Hepatocyte (in vitro differentiated cells): ENCODE measurements at regions not wholly inside any gene's neighbourhood (a gene's known extent, or its start where the extent isn't known, plus 50 kb on each side); places are given as distances from the start of the nearest gene placed in this dataset.

Experiments used
- DNase-seq: peaks from one replicate; pipeline ENCODE4 v3.0.0-alpha.2; 2016; ENCODE audit warnings: low spot score
- H2AFZ ChIP-seq: fragments of 200-600 bp; sonication (generic); 2 replicates; pipeline ENCODE4 v1.6.0; 2016; ENCODE audit warnings: antibody characterized with exemption, mild to moderate bottlenecking
- H3K27ac ChIP-seq: fragments of 200-600 bp; sonication (generic); 2 replicates; pipeline ENCODE4 v1.5.1; 2016; ENCODE audit warnings: mild to moderate bottlenecking
- H3K27me3 ChIP-seq: fragments of 200-600 bp; sonication (generic); 2 replicates; pipeline ENCODE4 v1.6.1; 2016
- H3K36me3 ChIP-seq: fragments of 200-600 bp; sonication (generic); replicated peaks from 2 replicates; pipeline ENCODE4 v1.5.1; 2016; ENCODE audit warnings: low read depth; ENCODE audit not compliant: insufficient read depth
- H3K4me1 ChIP-seq: fragments of 200-600 bp; sonication (generic); 2 replicates; pipeline ENCODE4 v1.5.1; 2016; ENCODE audit warnings: mild to moderate bottlenecking, moderate library complexity; ENCODE audit not compliant: insufficient read depth
- H3K4me2 ChIP-seq: fragments of 200-600 bp; sonication (generic); 2 replicates; pipeline ENCODE4 v1.6.0; 2016
- H3K4me3 ChIP-seq: fragments of 200-600 bp; sonication (generic); 2 replicates; pipeline ENCODE4 v1.5.1; 2016; ENCODE audit warnings: mild to moderate bottlenecking
- H3K79me2 ChIP-seq: fragments of 200-600 bp; sonication (generic); 2 replicates; pipeline ENCODE4 v1.6.0; 2017; ENCODE audit warnings: mild to moderate bottlenecking
- H3K9me2 ChIP-seq: fragments of 200-600 bp; sonication (generic); replicated peaks from 2 replicates; pipeline ENCODE4 v1.6.0; 2017; ENCODE audit warnings: mild to moderate bottlenecking; ENCODE audit not compliant: insufficient read depth
- H3K9me3 ChIP-seq: fragments of 200-600 bp; sonication (generic); 2 replicates; pipeline ENCODE4 v1.5.1; 2016; ENCODE audit warnings: low read depth, mild to moderate bottlenecking
- H4K20me1 ChIP-seq: fragments of 200-600 bp; sonication (generic); 2 replicates; pipeline ENCODE4 v1.6.0; 2016; ENCODE audit warnings: mild to moderate bottlenecking; ENCODE audit not compliant: insufficient read depth, poor library complexity, severe bottlenecking
- CTCF ChIP-seq: fragments of 200-600 bp; sonication (generic); IDR thresholded peaks from 2 replicates; pipeline ENCODE4 v1.5.1; 2016; ENCODE audit warnings: antibody characterized with exemption, mild to moderate bottlenecking; ENCODE audit not compliant: poor library complexity
- EZH2 ChIP-seq: fragments of 200-600 bp; sonication (generic); IDR thresholded peaks from 2 replicates; pipeline ENCODE4 v1.6.1; 2016; ENCODE audit warnings: antibody characterized with exemption, mild to moderate bottlenecking, borderline replicate concordance
- EZH2phosphoT487 ChIP-seq: fragments of 200-600 bp; sonication (generic); IDR thresholded peaks from one replicate; pipeline ENCODE4 v1.6.1; 2018; ENCODE audit warnings: antibody characterized with exemption, mild to moderate bottlenecking, low read depth, moderate library complexity; ENCODE audit not compliant: unreplicated experiment, severe bottlenecking
- WGBS: methylation state at CpG from one replicate; pipeline ENCODE4 v1.1.6; 2016; ENCODE audit warnings: low lambda C conversion rate; ENCODE audit errors: missing lambda C conversion rate; 5-methylcytosine and 5-hydroxymethylcytosine counted together

DNA sequence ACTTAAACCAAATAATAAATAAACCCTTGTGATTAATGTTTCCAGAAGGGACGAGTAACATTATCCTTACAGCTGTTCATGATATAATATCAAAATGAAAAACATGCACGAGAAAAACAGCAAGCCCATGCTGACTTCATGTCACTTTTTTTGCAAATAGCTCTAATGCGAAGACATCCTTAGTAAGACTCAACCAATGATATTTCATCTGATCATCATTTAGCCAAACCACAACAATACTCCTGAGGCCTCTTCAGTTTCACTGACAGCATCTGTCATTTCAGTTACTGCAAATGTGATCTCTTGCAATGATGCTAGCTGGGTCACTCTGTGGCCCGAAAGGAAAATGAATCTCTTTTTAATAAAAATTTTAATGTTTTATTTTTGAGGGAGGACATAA, 74.0 kb downstream of the POLR2M start:
- no peaks in the 10 kb centered on the region for H3K27me3 ChIP-seq
- no peak overlapping the region for H3K27ac ChIP-seq
- H3K9me3 ChIP-seq, result no peaks in the 10 kb centered on the region
- 76% methylated on average over 4 of the region's 4 CpGs for WGBS
- no peaks in the 10 kb centered on the region for H3K36me3 ChIP-seq
- no peaks in the 10 kb centered on the region for H3K4me1 ChIP-seq
- no peak for DNase-seq
- H3K9me2 ChIP-seq, result no peaks in the 10 kb centered on the region
- H3K4me3 ChIP-seq, result no peak overlapping the region
- TF ChIP-seq CTCF (no peak), EZH2 (no peak), EZH2phosphoT487 (no peak)
- no peak overlapping the region for H2AFZ ChIP-seq
- no peak overlapping the region for H3K4me2 ChIP-seq
- H4K20me1 ChIP-seq, result no peaks in the 10 kb centered on the region
- no peaks in the 10 kb centered on the region for H3K79me2 ChIP-seq

GRCh38 chr15:57782731-57783130, 76.2 kb downstream of the POLR2M start:
- 93% methylated on average over 6 of the region's 6 CpGs for WGBS
- no peaks in the 10 kb centered on the region for H4K20me1 ChIP-seq

GRCh38 chr15:57784081-57784511, 77.6 kb downstream of the POLR2M start:
- Histone ChIP-seq H3K4me2 (no peak overlapping the region), H3K9me3 (no peaks in the 10 kb centered on the region), H3K79me2 (no peaks in the 10 kb centered on the region), H3K27ac (no peak overlapping the region), H3K4me1 (peaks cover 4% of the 10 kb centered on the region), H3K27me3 (no peaks in the 10 kb centered on the region), H2AFZ (no peak overlapping the region), H3K9me2 (no peaks in the 10 kb centered on the region), H4K20me1 (no peaks in the 10 kb centered on the region), H3K36me3 (no peaks in the 10 kb centered on the region), H3K4me3 (no peak overlapping the region)
- 78% methylated on average over 4 of the region's 4 CpGs for WGBS
- DNase-seq, result no peak
- TF ChIP-seq EZH2 (no peak), EZH2phosphoT487 (no peak), CTCF (no peak)

More at GRCh38 chr15:57782731-57783130, 76.2 kb downstream of the POLR2M start:
- no peak for DNase-seq
- no peak overlapping the region for H3K27ac ChIP-seq
- TF ChIP-seq CTCF (no peak), EZH2 (no peak), EZH2phosphoT487 (no peak)
- H3K27me3 ChIP-seq, result no peaks in the 10 kb centered on the region
- H3K36me3 ChIP-seq, result no peaks in the 10 kb centered on the region
- H3K4me1 ChIP-seq, result no peaks in the 10 kb centered on the region
- no peaks in the 10 kb centered on the region for H3K9me2 ChIP-seq
- H3K4me2 ChIP-seq, result no peak overlapping the region
- no peaks in the 10 kb centered on the region for H3K9me3 ChIP-seq
- no peak overlapping the region for H3K4me3 ChIP-seq
- H3K79me2 ChIP-seq, result no peaks in the 10 kb centered on the region
- H2AFZ ChIP-seq, result no peak overlapping the region

- Histone ChIP-seq H3K9me2 (no peaks in the 10 kb centered on the region), H2AFZ (no peak overlapping the region), H3K27me3 (no peaks in the 10 kb centered on the region), H3K4me2 (no peak overlapping the region), H4K20me1 (no peaks in the 10 kb centered on the region), H3K79me2 (no peaks in the 10 kb centered on the region), H3K27ac (no peak overlapping the region), H3K4me3 (no peak overlapping the region), H3K4me1 (peaks cover 7% of the 10 kb centered on the region), H3K9me3 (no peaks in the 10 kb centered on the region), H3K36me3 (no peaks in the 10 kb centered on the region)
- TF ChIP-seq EZH2phosphoT487 (no peak), EZH2 (no peak), CTCF (no peak)
- 70% methylated on average over 7 of the region's 9 CpGs for WGBS
- no peak for DNase-seq
Observed at GRCh38 chr15:57785039-57785438, 78.5 kb downstream of the POLR2M start.
